HEK293 (cell line): ENCODE measurements at regions not wholly inside any gene's neighbourhood (a gene's known extent, or its start where the extent isn't known, plus 50 kb on each side); places are given as distances from the start of the nearest gene placed in this dataset.

ENCODE experiments used
- CTCF ChIA-PET: fragments of 350-600 bp; formaldehyde crosslinking; extraction: SDS; loops from one replicate; lab custom pipeline; 2021; ENCODE audit warnings: antibody characterized with exemption; lab: Yijun Ruan, JAX
- POLR2A ChIA-PET: fragments of 300-600 bp; formaldehyde crosslinking; extraction: SDS; loops from one replicate; lab custom pipeline; 2020; ENCODE audit warnings: antibody characterized with exemption, inconsistent platforms; lab: Yijun Ruan, JAX
- H3K27ac ChIP-seq: fragments of 200-500 bp; sonication (Bioruptor generic); 2 replicates; pipeline ENCODE4 v1.5.1; 2014; ENCODE audit warnings: low read depth, low read length, control low read depth, inconsistent platforms; ENCODE audit errors: extremely low read depth
- H3K36me3 ChIP-seq, 2 experiments: fragments of 200-500 bp in 1 of 2; sonication (Bioruptor generic) in 1 of 2; 1 replicate in 1 of 2; 2 replicates in 1 of 2; pipeline ENCODE4 v1.5.1; 2014 to 2017; ENCODE audit warnings: inconsistent platforms in 2 of 2, low read length in 2 of 2; ENCODE audit not compliant: control insufficient read depth in 2 of 2, insufficient read depth in 1 of 2
- H3K4me1 ChIP-seq: fragments of 200-500 bp; sonication (Bioruptor generic); 2 replicates; pipeline ENCODE4 v1.5.1; 2014; ENCODE audit warnings: mild to moderate bottlenecking, low read length, inconsistent platforms; ENCODE audit not compliant: control insufficient read depth, insufficient read depth
- H3K4me3 ChIP-seq: 2 replicates; pipeline ENCODE4 v1.5.1; 2011; ENCODE audit warnings: low read depth, mild to moderate bottlenecking, control low read depth, low read length, moderate library complexity
- H3K9me3 ChIP-seq: fragments of 200-500 bp; sonication (Bioruptor generic); 2 replicates; pipeline ENCODE4 v1.5.1; 2014; ENCODE audit warnings: low read depth, low read length, inconsistent platforms; ENCODE audit not compliant: control insufficient read depth, insufficient read depth
- ATF2 ChIP-seq: fragments of 450-650 bp; formaldehyde crosslinking; IDR thresholded peaks from 2 replicates; pipeline ENCODE4 v1.5.1; 2016; ENCODE audit warnings: missing biosample characterization, missing genetic modification characterization, low read depth
- EGR2 ChIP-seq: fragments of 450-650 bp; formaldehyde crosslinking; IDR thresholded peaks from 2 replicates; pipeline ENCODE4 v1.5.1; 2016; ENCODE audit warnings: low read depth, missing biosample characterization, missing genetic modification characterization
- HOXA7 ChIP-seq: sonication (generic); formaldehyde crosslinking; IDR thresholded peaks from 2 replicates; pipeline ENCODE4 v1.8.1; 2022; ENCODE audit warnings: missing genetic modification reagents, borderline replicate concordance
- KLF1 ChIP-seq: fragments of 450-650 bp; formaldehyde crosslinking; IDR thresholded peaks from 2 replicates; pipeline ENCODE4 v1.5.1; 2016; ENCODE audit warnings: missing biosample characterization, missing genetic modification characterization
- KLF16 ChIP-seq: fragments of 450-650 bp; formaldehyde crosslinking; IDR thresholded peaks from 2 replicates; pipeline ENCODE4 v1.5.1; 2017; ENCODE audit warnings: missing biosample characterization, missing genetic modification characterization
- OSR2 ChIP-seq: fragments of 450-650 bp; formaldehyde crosslinking; IDR thresholded peaks from 2 replicates; pipeline ENCODE4 v1.5.1; 2016; ENCODE audit warnings: missing biosample characterization, missing genetic modification characterization
- OVOL3 ChIP-seq: fragments of 450-650 bp; formaldehyde crosslinking; IDR thresholded peaks from 2 replicates; pipeline ENCODE4 v1.5.1; 2016; ENCODE audit warnings: missing biosample characterization, missing genetic modification characterization
- RBAK ChIP-seq: fragments of 450-650 bp; formaldehyde crosslinking; IDR thresholded peaks from 2 replicates; pipeline ENCODE4 v1.5.1; 2016; ENCODE audit warnings: missing biosample characterization, missing genetic modification characterization
- SETDB1 ChIP-seq: IDR thresholded peaks from one replicate; pipeline ENCODE4 v1.6.1; 2017; ENCODE audit warnings: mild to moderate bottlenecking, low read length, moderate library complexity, mixed read lengths; ENCODE audit not compliant: insufficient read length
- ZBTB11 ChIP-seq: fragments of 450-650 bp; formaldehyde crosslinking; conservative IDR thresholded peaks from 2 replicates; pipeline ENCODE4 v1.5.1; 2016; ENCODE audit warnings: low read depth, missing biosample characterization, missing genetic modification characterization
- ZEB2 ChIP-seq: fragments of 450-650 bp; formaldehyde crosslinking; IDR thresholded peaks from 2 replicates; pipeline ENCODE4 v1.5.1; 2016; ENCODE audit warnings: missing biosample characterization, missing genetic modification characterization
- ZNF121 ChIP-seq: fragments of 450-650 bp; formaldehyde crosslinking; IDR thresholded peaks from 2 replicates; pipeline ENCODE4 v1.5.1; 2016; ENCODE audit warnings: missing biosample characterization, missing genetic modification characterization
- ZNF155 ChIP-seq: fragments of 450-650 bp; formaldehyde crosslinking; IDR thresholded peaks from 2 replicates; pipeline ENCODE4 v1.5.1; 2016; ENCODE audit warnings: missing biosample characterization, missing genetic modification characterization
- ZNF169 ChIP-seq: fragments of 450-650 bp; formaldehyde crosslinking; IDR thresholded peaks from 2 replicates; pipeline ENCODE4 v1.5.1; 2016; ENCODE audit warnings: missing biosample characterization, missing genetic modification characterization
- ZNF175 ChIP-seq: fragments of 450-650 bp; formaldehyde crosslinking; IDR thresholded peaks from 2 replicates; pipeline ENCODE4 v1.5.1; 2016; ENCODE audit warnings: missing biosample characterization, missing genetic modification characterization
- ZNF266 ChIP-seq: fragments of 450-650 bp; formaldehyde crosslinking; IDR thresholded peaks from 2 replicates; pipeline ENCODE4 v1.5.1; 2016; ENCODE audit warnings: missing biosample characterization, missing genetic modification characterization, low read depth
- ZNF335 ChIP-seq: fragments of 450-650 bp; formaldehyde crosslinking; conservative IDR thresholded peaks from 2 replicates; pipeline ENCODE4 v1.5.1; 2016; ENCODE audit warnings: missing biosample characterization, missing genetic modification characterization
- ZNF37A ChIP-seq: fragments of 450-650 bp; IDR thresholded peaks from 2 replicates; pipeline ENCODE4 v1.5.1; 2018; ENCODE audit warnings: missing biosample characterization, missing genetic modification characterization
- ZNF394 ChIP-seq: fragments of 450-650 bp; formaldehyde crosslinking; IDR thresholded peaks from 2 replicates; pipeline ENCODE4 v1.5.1; 2016; ENCODE audit warnings: missing biosample characterization, missing genetic modification characterization, mild to moderate bottlenecking, moderate library complexity, borderline replicate concordance
- ZNF449 ChIP-seq: fragments of 450-650 bp; formaldehyde crosslinking; IDR thresholded peaks from 2 replicates; pipeline ENCODE4 v1.5.1; 2017; ENCODE audit warnings: missing biosample characterization, mild to moderate bottlenecking, missing genetic modification characterization, moderate library complexity
- ZNF48 ChIP-seq: fragments of 450-650 bp; formaldehyde crosslinking; IDR thresholded peaks from 2 replicates; pipeline ENCODE4 v1.5.1; 2016; ENCODE audit warnings: missing biosample characterization, missing genetic modification characterization
- ZNF510 ChIP-seq: fragments of 450-650 bp; formaldehyde crosslinking; IDR thresholded peaks from 2 replicates; pipeline ENCODE4 v1.5.1; 2018; ENCODE audit warnings: mild to moderate bottlenecking, missing genetic modification characterization, missing biosample characterization; ENCODE audit not compliant: insufficient replicate concordance
- ZNF529 ChIP-seq: fragments of 450-650 bp; formaldehyde crosslinking; IDR thresholded peaks from 2 replicates; pipeline ENCODE4 v1.5.1; 2017; ENCODE audit warnings: missing genetic modification characterization, missing biosample characterization; ENCODE audit not compliant: insufficient replicate concordance
- ZNF544 ChIP-seq: fragments of 450-650 bp; formaldehyde crosslinking; IDR thresholded peaks from 2 replicates; pipeline ENCODE4 v1.5.0; 2017; ENCODE audit warnings: missing biosample characterization, missing genetic modification characterization
- ZNF571 ChIP-seq: fragments of 450-650 bp; formaldehyde crosslinking; IDR thresholded peaks from 2 replicates; pipeline ENCODE4 v1.5.0; 2017; ENCODE audit warnings: missing biosample characterization, missing genetic modification characterization
- ZNF624 ChIP-seq: fragments of 450-650 bp; formaldehyde crosslinking; IDR thresholded peaks from 2 replicates; pipeline ENCODE4 v1.5.1; 2017; ENCODE audit warnings: missing biosample characterization, missing genetic modification characterization
- ZNF639 ChIP-seq: fragments of 450-650 bp; formaldehyde crosslinking; IDR thresholded peaks from 2 replicates; pipeline ENCODE4 v1.5.1; 2016; ENCODE audit warnings: missing biosample characterization, missing genetic modification characterization
- ZNF664 ChIP-seq: fragments of 450-650 bp; formaldehyde crosslinking; IDR thresholded peaks from 2 replicates; pipeline ENCODE4 v1.5.1; 2016; ENCODE audit warnings: missing biosample characterization, missing genetic modification characterization
- ZNF76 ChIP-seq: fragments of 450-650 bp; formaldehyde crosslinking; IDR thresholded peaks from 2 replicates; pipeline ENCODE4; 2016; ENCODE audit warnings: low read depth, missing biosample characterization, missing genetic modification characterization, borderline replicate concordance
- ZSCAN30 ChIP-seq: fragments of 450-650 bp; IDR thresholded peaks from 2 replicates; pipeline ENCODE4 v1.5.1; 2018; ENCODE audit warnings: missing biosample characterization, mild to moderate bottlenecking, missing genetic modification characterization, moderate library complexity

- H3K4me1 ChIP-seq, result no peaks in the 10 kb centered on the region
- POLR2A ChIA-PET, result no interaction called here
- H3K4me3 ChIP-seq, result no peak overlapping the region
- H3K36me3 ChIP-seq, result no peaks in the 10 kb centered on the region
- CTCF ChIA-PET, result interaction anchor here (0.6 to 1.1 kb wide), 3 partner anchors 10 to 317 kb away, joined by 3 to 6 read pairs (median 3); no protein-coding TSS in a partner anchor
- H3K9me3 ChIP-seq, result no peaks in the 10 kb centered on the region
- no peak overlapping the region for H3K27ac ChIP-seq
- no peak for TF ChIP-seq ZNF48 (tag by site-specific recombination)
- no peak for TF ChIP-seq ZSCAN30
- no peak for TF ChIP-seq ZNF121 (tag by site-specific recombination)
- TF ChIP-seq KLF1 (tag by site-specific recombination), result no peak
- no peak for TF ChIP-seq ZNF394 (tag by site-specific recombination)
- TF ChIP-seq ZNF266 (tag by site-specific recombination), result no peak
- TF ChIP-seq ZBTB11 (tag by site-specific recombination), result no peak
- no peak for TF ChIP-seq OSR2 (tag by site-specific recombination)
- TF ChIP-seq ZNF175 (tag by site-specific recombination), result no peak
- no peak for TF ChIP-seq KLF16
- TF ChIP-seq ZNF76 (tag by site-specific recombination), result no peak
These were observed 425.5 kb upstream of the CADM1 start for GRCh38 chr11:115929618-115930129.

GRCh38 chr11:115928811-115929210 is 424.6 kb upstream of the CADM1 start:
- Histone ChIP-seq H3K4me1 (no peaks in the 10 kb centered on the region), H3K27ac (no peak overlapping the region), H3K4me3 (no peak overlapping the region), H3K9me3 (no peaks in the 10 kb centered on the region), H3K36me3 (no peaks in the 10 kb centered on the region)
- POLR2A ChIA-PET, result no interaction called here
- TF ChIP-seq ZNF529 (tag by site-specific recombination), result no peak
- no peak for TF ChIP-seq ZNF664 (tag by site-specific recombination)
- TF ChIP-seq ZNF37A, result no peak
- no peak for TF ChIP-seq ZNF449 (tag by site-specific recombination)
- no peak for TF ChIP-seq ZNF639
- no peak for TF ChIP-seq OVOL3 (tag by site-specific recombination)
- no peak for TF ChIP-seq HOXA7 (CRISPR knock-in tag)
- no peak for TF ChIP-seq ZNF155
- TF ChIP-seq RBAK (tag by site-specific recombination), result no peak
- no peak for TF ChIP-seq ZNF571 (tag by site-specific recombination)
- no peak for TF ChIP-seq ATF2 (tag by site-specific recombination)
- TF ChIP-seq ZNF544 (tag by site-specific recombination), result no peak
- TF ChIP-seq ZNF510 (tag by site-specific recombination), result no peak
- no peak for TF ChIP-seq ZNF624 (tag by site-specific recombination)
- TF ChIP-seq ZNF335 (tag by site-specific recombination), result no peak
- TF ChIP-seq EGR2, result no peak
- no peak for TF ChIP-seq ZEB2 (tag by site-specific recombination)
- no peak for TF ChIP-seq SETDB1
- TF ChIP-seq ZNF169 (tag by site-specific recombination), result no peak
- CTCF ChIA-PET, result interaction anchor here (0.8 to 1.1 kb wide), 2 partner anchors 11 to 13 kb away, joined by 3 read pairs; no protein-coding TSS in a partner anchor
